ENCODE measurements at regions not wholly inside any gene's neighbourhood (a gene's known extent, or its start where the extent isn't known, plus 50 kb on each side); places are given as distances from the start of the nearest gene placed in this dataset.
"Not testable (repeated sequence)": the region's sequence is repeated elsewhere in the genome, so short reads cannot be mapped to it uniquely, and the experiment has no call there.

DNA sequence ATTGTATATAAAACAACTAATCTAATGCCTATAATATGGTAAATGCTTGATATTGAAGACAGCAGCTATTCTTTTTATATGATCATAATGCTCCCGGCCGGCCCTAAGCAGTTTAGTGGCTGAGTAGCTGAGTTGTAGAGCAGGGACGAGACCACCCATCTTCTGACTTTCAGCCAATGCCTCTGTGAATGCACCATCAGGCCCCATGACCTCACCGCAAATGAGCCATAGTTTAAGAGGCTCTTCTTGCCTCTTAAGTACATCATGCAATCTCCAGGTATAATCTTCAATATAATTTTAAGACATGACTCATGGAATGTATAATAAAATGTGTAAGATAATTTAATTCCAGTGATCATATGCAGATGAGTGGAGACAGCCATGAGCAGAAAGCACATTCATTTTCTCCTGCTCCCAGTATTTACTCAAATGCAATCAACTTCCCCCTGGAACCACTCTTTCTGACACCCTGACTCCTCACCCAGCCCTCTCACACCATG lies 78.9 kb upstream of the SNX9 start:
- no peaks in the 10 kb centered on the region for H3K9me3 ChIP-seq
- H3K36me3 ChIP-seq = no peaks in the 10 kb centered on the region
- TF ChIP-seq POLR2A (IDR thresholded peaks at IDR 0.05) (no peak), EP300 (IDR thresholded peaks at IDR 0.05) (no peak), CTCF (IDR thresholded peaks at IDR 0.05) (no peak)
- no peak for DNase-seq
- H3K4me3 ChIP-seq = no peak overlapping the region
- H3K27me3 ChIP-seq = no peaks in the 10 kb centered on the region
- intact Hi-C loops (cut with DNase I) = no loop called here
- whole genome bisulfite sequencing, 3 donors = 79 to 96% (median 90%) methylated on average over 4 of the region's 4 CpGs
- no peak overlapping the region for H3K27ac ChIP-seq
- peaks cover 14% of the 10 kb centered on the region for H3K4me1 ChIP-seq (ENCODE audit: insufficient read depth)

- WGBS, 3 donors = 93 to 95% (median 93%) methylated on average over 8 of the region's 8 CpGs
- Histone ChIP-seq H3K4me1 (ENCODE audit: insufficient read depth) (peaks cover 6% of the 10 kb centered on the region), H3K9me3 (no peaks in the 10 kb centered on the region), H3K27me3 (no peaks in the 10 kb centered on the region), H3K4me3 (no peak overlapping the region), H3K36me3 (no peaks in the 10 kb centered on the region), H3K27ac (no peak overlapping the region)
- DNase-seq = no peak
- intact Hi-C loops (cut with DNase I) = no loop called here
- TF ChIP-seq CTCF (IDR thresholded peaks at IDR 0.05) (no peak), EP300 (IDR thresholded peaks at IDR 0.05) (no peak), POLR2A (IDR thresholded peaks at IDR 0.05) (no peak)
Observed at GRCh38 chr6:157746897-157747296, 76.1 kb upstream of the SNX9 start.

GRCh38 chr6:157747370-157747769 lies 75.7 kb upstream of the SNX9 start:
- Histone ChIP-seq H3K27ac (no peak overlapping the region), H3K4me3 (no peak overlapping the region), H3K9me3 (no peaks in the 10 kb centered on the region), H3K4me1 (ENCODE audit: insufficient read depth) (peaks cover 1% of the 10 kb centered on the region), H3K27me3 (no peaks in the 10 kb centered on the region), H3K36me3 (no peaks in the 10 kb centered on the region)
- intact Hi-C loops (cut with DNase I) = no loop called here
- no peak for TF ChIP-seq CTCF (IDR thresholded peaks at IDR 0.05)
- no peak for TF ChIP-seq POLR2A (IDR thresholded peaks at IDR 0.05)
- no peak for TF ChIP-seq EP300 (IDR thresholded peaks at IDR 0.05)
- no peak for DNase-seq
- WGBS, 3 donors = 18 to 36% (median 25%) methylated on average over 4 of the region's 4 CpGs

- intact Hi-C loops (cut with DNase I) = loop anchor here in 1 of 4 donors (2.0 kb wide), 1 partner anchor 72 kb away; no protein-coding TSS in a partner anchor
- Histone ChIP-seq H3K9me3 (no peaks in the 10 kb centered on the region), H3K27ac (no peak overlapping the region), H3K36me3 (no peaks in the 10 kb centered on the region), H3K27me3 (no peaks in the 10 kb centered on the region), H3K4me1 (ENCODE audit: insufficient read depth) (no peaks in the 10 kb centered on the region), H3K4me3 (no peak overlapping the region)
- DNase-seq = no peak
- TF ChIP-seq POLR2A (IDR thresholded peaks at IDR 0.05) (no peak), CTCF (IDR thresholded peaks at IDR 0.05) (no peak), EP300 (IDR thresholded peaks at IDR 0.05) (no peak)
- WGBS, 3 donors = 92 to 95% (median 94%) methylated on average over 2 of the region's 2 CpGs
Observed at GRCh38 chr6:157748839-157749571, 74.0 kb upstream of the SNX9 start.

DNA sequence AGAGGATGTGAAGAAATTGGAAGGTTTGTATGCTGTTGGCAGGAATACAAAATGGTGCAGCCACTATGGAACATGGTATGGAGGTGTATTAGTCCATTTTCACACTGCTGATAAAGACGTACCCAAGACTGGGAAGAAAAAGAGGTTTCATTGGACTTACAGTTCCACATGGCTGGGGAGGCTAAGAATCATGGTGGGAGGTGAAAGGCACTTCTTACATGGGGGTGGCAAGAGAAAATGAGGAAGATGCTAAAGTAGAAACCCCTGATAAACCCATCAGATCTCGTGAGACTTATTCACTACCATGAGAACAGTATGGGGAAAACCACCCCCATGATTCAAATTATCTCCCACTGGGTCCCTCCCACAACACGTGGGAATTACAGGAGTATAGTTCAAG lies 72.1 kb upstream of the SNX9 start:
- not testable (repeated sequence) for H3K36me3 ChIP-seq; DNase-seq; H3K4me1 ChIP-seq (ENCODE audit: insufficient read depth); H3K9me3 ChIP-seq; H3K4me3 ChIP-seq; H3K27me3 ChIP-seq; H3K27ac ChIP-seq
- intact Hi-C loops (cut with DNase I) = loop anchor here in 1 of 4 donors (10.0 kb wide), 1 partner anchor 324 kb away; no protein-coding TSS in a partner anchor
- WGBS, 3 donors = 83 to 85% (median 84%) methylated on average over 3 of the region's 3 CpGs

All from ovary (tissue), 7 donors.